Stimulated activated CD8-positive, alpha-beta memory T cell treated with anti-CD3 and anti-CD28 coated beads, Interleukin-15, amount 100 ng/mL, for 24 hours (primary cell): ENCODE measurements at regions not wholly inside any gene's neighbourhood (a gene's known extent, or its start where the extent isn't known, plus 50 kb on each side); places are given as distances from the start of the nearest gene placed in this dataset.

Source experiments
- DNase-seq: peaks from one replicate; pipeline ENCODE4 v3.0.0-alpha.2; 2020; ENCODE audit warnings: low read depth

DNA sequence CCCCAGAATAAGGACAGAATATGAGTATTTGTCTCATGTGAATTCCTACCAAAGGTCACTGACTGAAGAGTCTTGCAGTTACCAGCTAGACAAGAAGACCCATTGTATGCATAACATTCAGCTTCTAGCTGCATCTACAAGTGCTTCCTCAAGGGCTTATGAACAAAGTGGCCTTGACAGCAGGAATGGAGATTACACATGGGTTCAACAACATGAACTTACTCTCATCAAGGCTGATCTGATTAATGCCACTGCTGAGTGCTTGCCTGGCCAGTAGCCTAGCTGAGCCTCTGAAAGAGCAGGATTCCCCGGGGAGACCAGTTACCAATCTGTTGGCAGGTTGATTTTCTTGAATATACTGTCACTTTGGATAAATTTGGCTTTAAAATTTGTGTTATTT, 76.7 kb upstream of the CHD1 start:
- no peak for DNase-seq

GRCh38 chr5:99004960-99005359, 76.2 kb upstream of the CHD1 start:
- DNase-seq: no peak

DNA sequence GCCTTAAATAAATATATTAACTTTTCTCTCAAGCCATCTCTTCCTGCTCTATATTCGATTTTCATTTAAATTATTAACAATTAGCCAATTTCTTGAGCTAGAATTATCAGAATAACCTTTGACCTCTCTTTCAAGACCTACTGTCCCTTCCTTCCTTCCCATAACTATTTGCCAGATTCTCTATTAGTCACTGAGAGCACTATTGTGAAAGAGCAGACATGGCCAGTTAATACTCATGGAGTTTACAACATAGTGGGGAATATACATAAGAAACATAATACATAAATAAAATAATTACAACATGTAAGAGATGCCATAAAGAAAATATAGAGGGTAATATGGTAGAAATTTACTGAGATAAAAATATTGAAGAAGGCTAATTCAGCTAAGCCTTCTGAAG, 72.1 kb upstream of the CHD1 start:
- no peak for DNase-seq

- no peak for DNase-seq
These were observed 71.4 kb upstream of the CHD1 start for GRCh38 chr5:99000221-99000620.

GRCh38 chr5:98999631-99000030, 70.8 kb upstream of the CHD1 start:
- DNase-seq: no peak

DNA sequence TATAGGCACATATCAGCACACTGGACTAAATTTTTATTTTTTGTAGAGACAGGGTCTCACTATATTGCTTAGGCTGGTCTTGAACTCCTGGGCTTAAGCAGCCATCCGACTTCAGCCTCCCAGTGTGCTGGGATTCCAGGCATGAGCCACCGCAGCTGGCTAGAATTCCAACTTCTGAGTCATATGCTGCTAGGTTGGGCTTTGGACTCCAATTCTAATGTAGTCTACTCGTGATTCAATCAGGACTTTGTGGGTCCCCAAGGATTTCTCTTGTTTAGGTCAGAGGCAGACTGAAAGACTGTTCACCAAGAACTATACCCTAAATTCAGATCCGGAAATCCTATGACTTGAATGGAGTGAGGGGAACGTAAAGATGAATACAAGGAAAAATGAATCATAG, 68.2 kb upstream of the CHD1 start:
- DNase-seq: no peak

GRCh38 chr5:98994611-98995010, 65.8 kb upstream of the CHD1 start:
- no peak for DNase-seq

- no peak for DNase-seq
These were observed 64.7 kb upstream of the CHD1 start for GRCh38 chr5:98993512-98993911.

GRCh38 chr5:98992552-98992951, 63.7 kb upstream of the CHD1 start:
- no peak for DNase-seq

DNA sequence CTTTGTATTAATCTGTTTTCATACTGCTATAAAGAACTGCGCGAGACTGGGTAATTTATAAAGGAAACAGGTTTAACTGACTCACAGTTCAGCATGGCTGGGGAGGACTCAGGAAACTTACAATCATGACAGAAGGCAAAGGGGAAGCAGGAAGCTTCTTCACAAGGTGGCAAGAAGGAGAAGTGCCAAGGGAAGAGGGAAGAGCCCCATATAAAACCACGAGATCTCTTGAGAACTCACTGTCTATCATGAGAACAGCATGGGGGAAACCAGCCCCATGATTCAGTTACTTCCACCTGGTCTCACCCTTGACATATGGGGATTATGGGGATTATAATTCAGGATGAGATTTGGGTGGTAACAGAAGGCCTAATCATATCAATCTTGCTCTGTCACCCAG, 60.9 kb upstream of the CHD1 start:
- DNase-seq: no peak

DNA sequence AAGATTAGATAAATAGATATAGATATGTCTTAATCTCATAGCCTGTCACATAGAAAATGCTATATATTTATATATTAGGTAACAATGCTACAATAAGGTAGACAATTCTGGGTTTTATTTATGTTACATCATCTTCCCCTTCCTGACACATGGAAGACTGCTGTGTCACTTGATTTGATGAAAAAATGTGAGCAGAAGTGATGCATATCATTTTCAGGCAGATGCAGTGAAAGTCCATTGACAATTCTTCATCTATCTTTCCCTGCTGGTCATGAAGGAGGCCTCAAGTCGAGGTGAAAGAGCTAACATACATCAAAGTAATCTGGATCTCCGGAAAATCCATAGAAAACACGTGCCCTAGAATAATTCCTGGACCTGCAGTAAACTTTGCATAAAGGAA, 57.8 kb upstream of the CHD1 start:
- DNase-seq: no peak

DNA sequence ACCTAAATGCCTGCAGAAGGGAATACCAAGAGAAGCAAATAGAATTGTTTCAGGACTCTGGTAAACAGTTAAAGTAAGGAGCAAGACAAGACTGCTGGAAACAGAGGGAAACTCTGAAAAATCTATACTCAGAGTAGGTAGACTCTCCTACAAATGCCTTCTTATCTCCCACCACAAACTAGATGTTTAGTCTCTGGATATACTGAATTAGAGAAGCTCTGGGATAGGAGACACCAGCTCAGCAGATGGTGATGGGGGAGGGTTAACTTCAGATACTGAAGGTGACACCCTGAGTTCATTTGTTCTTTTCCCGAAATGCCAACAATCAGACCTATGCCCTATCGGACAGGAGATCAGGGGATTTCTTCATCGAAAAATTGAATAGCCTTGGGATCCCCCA, 54.1 kb upstream of the CHD1 start:
- no peak for DNase-seq
